GM12878 (cell line): ENCODE measurements at regions not wholly inside any gene's neighbourhood (a gene's known extent, or its start where the extent isn't known, plus 50 kb on each side); places are given as distances from the start of the nearest gene placed in this dataset.

ENCODE experiments used
- ATAC-seq: fragments of 200-7000 bp; cut with Tn5 transposase; 3 replicates; pipeline ENCODE4 v1.9.1; 2020; ENCODE audit warnings: mild to moderate bottlenecking, moderate library complexity
- BruUV-seq: library from RNA; stranded (reverse); fragments of 400-500 nt; replicated peaks from 2 replicates; lab custom pipeline; 2021; lab: Mats Ljungman, UMichigan
- CTCF ChIA-PET: fragments of 300-600 bp; sonication (Branson Sonifier 250); formaldehyde crosslinking; extraction: SDS; loops from one replicate; lab custom pipeline; 2021; ENCODE audit warnings: inconsistent platforms; lab: Yijun Ruan, JAX
- POLR2A ChIA-PET: fragments of 350-600 bp; formaldehyde crosslinking; extraction: SDS; loops from one replicate; lab custom pipeline; 2021; ENCODE audit warnings: inconsistent platforms; lab: Charles Lee
- RAD21 ChIA-PET: fragments of 300-600 bp; sonication (Branson Sonifier 250); formaldehyde crosslinking; loops from one replicate; lab custom pipeline; 2023; ENCODE audit warnings: antibody characterized with exemption; ENCODE audit not compliant: unreplicated experiment; lab: Charles Lee
- SMC1A ChIA-PET: fragments of 300-600 bp; sonication (Branson Sonifier 250); formaldehyde crosslinking; loops from one replicate; lab custom pipeline; 2023; ENCODE audit not compliant: unreplicated experiment, uncharacterized antibody; lab: Charles Lee
- DNase-seq: peaks from one replicate; pipeline ENCODE4 v3.0.0-alpha.2; 2011; ENCODE audit warnings: low read depth, low spot score
- FAIRE-seq: peaks from 3 replicates; lab custom pipeline; 2011; peaks lifted over from hg19 to GRCh38; lab: Jason Lieb, UNC
- H2AFZ ChIP-seq: 2 replicates; pipeline ENCODE4 v1.6.0; 2011; ENCODE audit warnings: low read depth, low read length, control low read depth; ENCODE audit not compliant: control insufficient read depth
- H3K27ac ChIP-seq: 2 replicates; pipeline ENCODE4 v1.5.1; 2011; ENCODE audit warnings: control low read depth; ENCODE audit not compliant: control insufficient read depth, insufficient read depth
- H3K27me3 ChIP-seq, 2 experiments: replicated peaks in 1 of 2; 2 replicates each; pipeline versions ENCODE4 v1.6.0 to v1.6.1; 2011; ENCODE audit warnings: low read length in 1 of 2; ENCODE audit not compliant: control insufficient read depth in 2 of 2, insufficient read depth in 2 of 2
- H3K36me3 ChIP-seq, 2 experiments: 2 replicates each; pipeline ENCODE4 v1.5.1; 2011; ENCODE audit warnings: low read length in 1 of 2; ENCODE audit not compliant: control insufficient read depth in 2 of 2, insufficient read depth in 2 of 2
- H3K4me1 ChIP-seq: 2 replicates; pipeline ENCODE4 v1.6.1; 2011; ENCODE audit warnings: mild to moderate bottlenecking, low read length, moderate library complexity, mixed read lengths; ENCODE audit not compliant: control insufficient read depth, insufficient read depth
- H3K4me2 ChIP-seq: 2 replicates; pipeline ENCODE4 v1.6.0; 2011; ENCODE audit warnings: control low read depth; ENCODE audit not compliant: control insufficient read depth, insufficient read depth
- H3K4me3 ChIP-seq: fragments of 200-600 bp; sonication (generic); 2 replicates; pipeline ENCODE4 v1.5.1; 2016
- H3K79me2 ChIP-seq: 2 replicates; pipeline ENCODE4 v1.6.0; 2011; ENCODE audit warnings: low read length; ENCODE audit not compliant: control insufficient read depth, insufficient read depth
- H3K9ac ChIP-seq: 2 replicates; pipeline ENCODE4 v1.8.0; 2011; ENCODE audit warnings: low read length, control low read depth, mixed read lengths; ENCODE audit not compliant: control insufficient read depth, insufficient read depth
- H3K9me3 ChIP-seq: replicated peaks from 3 replicates; pipeline ENCODE4 v1.5.1; 2011; ENCODE audit warnings: mild to moderate bottlenecking, low read length; ENCODE audit not compliant: control insufficient read depth, insufficient read depth
- H4K20me1 ChIP-seq: 2 replicates; pipeline ENCODE4 v1.6.0; 2011; ENCODE audit not compliant: control insufficient read depth, insufficient read depth
- ASH2L ChIP-seq: fragments of 300-600, 200-600 bp; sonication (generic); IDR thresholded peaks from 2 replicates; pipeline ENCODE4 v1.6.1; 2017; ENCODE audit warnings: low read depth, mild to moderate bottlenecking, borderline replicate concordance
- EZH2 ChIP-seq: IDR thresholded peaks from 2 replicates; pipeline ENCODE4 v1.6.1; 2012; ENCODE audit warnings: low read depth, mild to moderate bottlenecking, control low read depth, inconsistent platforms, low read length, borderline replicate concordance; ENCODE audit not compliant: control insufficient read depth
- NFIC ChIP-seq: IDR thresholded peaks from 2 replicates; pipeline ENCODE4 v1.6.1; 2012; ENCODE audit warnings: low read depth, mild to moderate bottlenecking, inconsistent platforms, low read length, moderate library complexity
- SP1 ChIP-seq: IDR thresholded peaks from one replicate; pipeline ENCODE4 v1.6.1; 2011; ENCODE audit warnings: low read depth, low read length
- ZNF687 ChIP-seq: fragments of 450-650 bp; IDR thresholded peaks from 2 replicates; pipeline ENCODE4 v1.6.1; 2017; ENCODE audit warnings: mild to moderate bottlenecking, moderate library complexity
- WGBS: methylation state at CpG from one replicate; pipeline ENCODE4 v1.1.6; 2016; ENCODE audit warnings: low lambda C conversion rate; ENCODE audit not compliant: insufficient replicate concordance, insufficient coverage; ENCODE audit errors: missing lambda C conversion rate; 5-methylcytosine and 5-hydroxymethylcytosine counted together
- in situ Hi-C: fragments of 300-500 bp; cut with MboI; formaldehyde crosslinking; loops from 9 replicates; pipeline ENCODE4 v1.14.3; 2018; ENCODE audit warnings: mixed read lengths
- intact Hi-C: fragments of 100-400 bp; cut with micrococcal nuclease; formaldehyde crosslinking; loops from one replicate; pipeline ENCODE4 v1.14.2; 2022; ENCODE audit not compliant: unreplicated experiment

GRCh38 chr2:7209757-7210555 lies 292.7 kb downstream of the RNF144A start:
- SMC1A ChIA-PET: no interaction called here
- WGBS: 29% methylated on average over 5 of the region's 5 CpGs
- in situ Hi-C loops (no loop called here), intact Hi-C loops (loop anchor here (10.0 kb wide), 2 partner anchors 465 to 795 kb away; no protein-coding TSS in a partner anchor)
- H3K9me3 ChIP-seq: no peaks in the 10 kb centered on the region
- no peak overlapping the region for H3K4me3 ChIP-seq
- POLR2A ChIA-PET: no interaction called here
- ATAC-seq (no peak), FAIRE-seq (no peak), DNase-seq (no peak)
- H3K9ac ChIP-seq: no peak overlapping the region
- RAD21 ChIA-PET: no interaction called here
- no peak overlapping the region for H2AFZ ChIP-seq
- no peaks in the 10 kb centered on the region for H3K36me3 ChIP-seq
- no peak overlapping the region for H3K27ac ChIP-seq
- no peaks in the 10 kb centered on the region for H4K20me1 ChIP-seq
- no peak overlapping the region for H3K4me2 ChIP-seq
- no peaks in the 10 kb centered on the region for H3K27me3 ChIP-seq
- H3K79me2 ChIP-seq: no peaks in the 10 kb centered on the region
- TF ChIP-seq NFIC (no peak), EZH2 (no peak), ASH2L (no peak), ZNF687 (no peak), SP1 (no peak)
- CTCF ChIA-PET: interaction anchor here (1.0 kb wide), 1 partner anchor 13 kb away, joined by 3 read pairs; no protein-coding TSS in a partner anchor
- H3K4me1 ChIP-seq: no peaks in the 10 kb centered on the region
- BruUV-seq: no TSS peak
